Endothelial cell of umbilical vein (primary cell): ENCODE measurements at regions not wholly inside any gene's neighbourhood (a gene's known extent, or its start where the extent isn't known, plus 50 kb on each side); places are given as distances from the start of the nearest gene placed in this dataset.

Source experiments
- BruUV-seq: library from RNA; stranded (reverse); fragments of 400-500 nt; replicated peaks from 2 replicates; lab custom pipeline; 2021; lab: Mats Ljungman, UMichigan
- CTCF ChIA-PET: fragments of 300-600, 350-600 bp; sonication (Branson Sonifier 250); formaldehyde crosslinking; loops from one replicate; lab custom pipeline; 2021; ENCODE audit warnings: antibody characterized with exemption, inconsistent platforms; lab: Charles Lee
- POLR2A ChIA-PET: fragments of 300-600, 350-600 bp; sonication (Branson Sonifier 250); formaldehyde crosslinking; loops from one replicate; lab custom pipeline; 2021; ENCODE audit warnings: antibody characterized with exemption, inconsistent platforms; lab: Charles Lee
- DNase-seq: peaks from one replicate; pipeline ENCODE4 v3.0.0-alpha.2; 2011; ENCODE audit warnings: low read depth, low spot score
- FAIRE-seq: peaks from 2 replicates; lab custom pipeline; 2011; peaks lifted over from hg19 to GRCh38; lab: Jason Lieb, UNC
- H2AFZ ChIP-seq: 2 replicates; pipeline ENCODE4 v1.6.0; 2012; ENCODE audit warnings: low read depth, low read length, control low read depth, inconsistent platforms
- H3K27ac ChIP-seq: 2 replicates; pipeline ENCODE4 v1.5.1; 2011; ENCODE audit warnings: low read depth, mild to moderate bottlenecking, control low read depth, low read length, moderate library complexity; ENCODE audit not compliant: insufficient read depth
- H3K27me3 ChIP-seq, 2 experiments: 2 replicates each; pipeline versions ENCODE4 v1.6.0 to v1.6.1; 2011; ENCODE audit warnings: low read length in 2 of 2, mixed read lengths in 1 of 2; ENCODE audit not compliant: control insufficient read depth in 2 of 2, insufficient read depth in 2 of 2
- H3K36me3 ChIP-seq, 2 experiments: 2 replicates in 1 of 2; 3 replicates in 1 of 2; pipeline ENCODE4 v1.5.1; 2011; ENCODE audit warnings: low read length in 2 of 2, mild to moderate bottlenecking in 1 of 2, moderate library complexity in 1 of 2; ENCODE audit not compliant: control insufficient read depth in 2 of 2, insufficient read depth in 2 of 2; ENCODE audit errors: extremely low read depth in 1 of 2
- H3K4me1 ChIP-seq: 3 replicates; pipeline ENCODE4 v1.5.1; 2011; ENCODE audit warnings: mild to moderate bottlenecking, low read length; ENCODE audit not compliant: control insufficient read depth, insufficient read depth; ENCODE audit errors: extremely low read depth
- H3K4me2 ChIP-seq: 2 replicates; pipeline ENCODE4 v1.6.1; 2011; ENCODE audit warnings: low read length, control low read depth, mixed read lengths; ENCODE audit not compliant: insufficient read depth
- H3K4me3 ChIP-seq, 3 experiments: fragments of 200-600 bp in 1 of 3; sonication (generic), shearing (Covaris generic) in 1 of 3; replicated peaks in 1 of 3; 2 replicates each; pipeline ENCODE4 v1.5.1; 2011 to 2016; ENCODE audit warnings: control low read depth in 3 of 3, low read length in 3 of 3, mild to moderate bottlenecking in 2 of 3, inconsistent platforms in 1 of 3, low read depth in 1 of 3, moderate library complexity in 1 of 3; ENCODE audit not compliant: insufficient read depth in 1 of 3
- H3K79me2 ChIP-seq: 2 replicates; pipeline ENCODE4 v1.6.0; 2012; ENCODE audit warnings: low read length, inconsistent platforms; ENCODE audit not compliant: control insufficient read depth, insufficient read depth
- H3K9ac ChIP-seq: replicated peaks from 2 replicates; pipeline ENCODE3; 2011; ENCODE audit warnings: low read length, control low read depth; ENCODE audit not compliant: insufficient read depth; ENCODE audit errors: extremely low read depth
- H3K9me1 ChIP-seq: replicated peaks from 3 replicates; pipeline ENCODE4 v1.6.0; 2011; ENCODE audit warnings: mild to moderate bottlenecking, low read length; ENCODE audit not compliant: control insufficient read depth, insufficient read depth; ENCODE audit errors: extremely low read depth
- H3K9me3 ChIP-seq: replicated peaks from 2 replicates; pipeline ENCODE4 v1.5.1; 2012; ENCODE audit warnings: low read length, inconsistent platforms; ENCODE audit not compliant: control insufficient read depth, insufficient read depth
- H4K20me1 ChIP-seq: replicated peaks from 2 replicates; pipeline ENCODE3; 2011; ENCODE audit warnings: mild to moderate bottlenecking, low read length; ENCODE audit not compliant: control insufficient read depth, insufficient read depth; ENCODE audit errors: extremely low read depth
- CTCF ChIP-seq, 2 donors: IDR thresholded peaks; 1 replicate in 1 of 2; 2 replicates in 1 of 2; pipeline ENCODE4 v1.5.1; 2011; ENCODE audit warnings: low read length in 2 of 2, mild to moderate bottlenecking in 2 of 2, moderate library complexity in 2 of 2, control low read depth in 1 of 2, inconsistent platforms in 1 of 2, low read depth in 1 of 2; ENCODE audit not compliant: insufficient read depth in 1 of 2; ENCODE audit errors: extremely low read depth in 1 of 2
- EZH2 ChIP-seq: IDR thresholded peaks from 2 replicates; pipeline ENCODE4 v1.6.1; 2012; ENCODE audit warnings: borderline replicate concordance, low read depth, mild to moderate bottlenecking, moderate library complexity, low read length, inconsistent platforms; ENCODE audit not compliant: severe bottlenecking
- FOS ChIP-seq: IDR thresholded peaks from 2 replicates; pipeline ENCODE4 v1.6.1; 2011; ENCODE audit warnings: mild to moderate bottlenecking, low read length, moderate library complexity, borderline replicate concordance; ENCODE audit not compliant: insufficient read depth
- GATA2 ChIP-seq: IDR thresholded peaks from 2 replicates; pipeline ENCODE4 v1.7.0; 2011; ENCODE audit warnings: low read depth, mild to moderate bottlenecking, moderate library complexity, mixed read lengths, low read length; ENCODE audit not compliant: insufficient read length, insufficient read depth
- JUN ChIP-seq: IDR thresholded peaks from 2 replicates; pipeline ENCODE4 v1.6.1; 2011; ENCODE audit warnings: borderline replicate concordance, low read depth; ENCODE audit not compliant: insufficient read length, insufficient read depth
- MAX ChIP-seq: IDR thresholded peaks from 2 replicates; pipeline ENCODE4 v1.6.1; 2011; ENCODE audit not compliant: insufficient read depth, insufficient read length
- MYC ChIP-seq: IDR thresholded peaks from one replicate; pipeline ENCODE4 v1.6.1; 2011; ENCODE audit warnings: mild to moderate bottlenecking, low read depth, low read length
- POLR2A ChIP-seq: IDR thresholded peaks from 2 replicates; pipeline ENCODE4 v1.6.1; 2012; ENCODE audit warnings: low read depth, mild to moderate bottlenecking, control low read depth, low read length
- POLR2AphosphoS5 ChIP-seq: IDR thresholded peaks from 2 replicates; pipeline ENCODE4 v1.6.1; 2012; ENCODE audit warnings: low read depth, mild to moderate bottlenecking, control low read depth, low read length, moderate library complexity; ENCODE audit not compliant: insufficient read depth
- dilution Hi-C: fragments of 300-500 bp; cut with MboI; formaldehyde crosslinking; loops from one replicate; pipeline ENCODE4 v1.15.0; 2019; ENCODE audit warnings: low sequenced_read_pairs; ENCODE audit not compliant: extremely low pct_ligation_motif_present
- intact Hi-C: fragments of 100-400 bp; cut with micrococcal nuclease; formaldehyde crosslinking; loops from one replicate; pipeline ENCODE4 v1.10.0; 2022

- H3K79me2 ChIP-seq = no peaks in the 10 kb centered on the region
- intact Hi-C loops (no loop called here), dilution Hi-C loops (no loop called here)
- H3K9me3 ChIP-seq = no peaks in the 10 kb centered on the region
- POLR2A ChIA-PET = no interaction called here
- no peaks in the 10 kb centered on the region for H3K9me1 ChIP-seq
- no peaks in the 10 kb centered on the region for H4K20me1 ChIP-seq
- no peaks in the 10 kb centered on the region for H3K4me1 ChIP-seq
- DNase-seq (no peak), FAIRE-seq (no peak)
- no peak overlapping the region for H3K9ac ChIP-seq
- no peak overlapping the region for H3K4me3 ChIP-seq
- no peak for TF ChIP-seq MYC
- no peak for TF ChIP-seq GATA2
- no peak for TF ChIP-seq CTCF (IDR thresholded peaks at IDR 0.05; ENCODE audit: extremely low read depth in 1 of 2, insufficient read depth in 1 of 2, low read depth in 1 of 2, low read length in 2 of 2)
- TF ChIP-seq JUN = no peak
- TF ChIP-seq EZH2 = no peak
- TF ChIP-seq POLR2A = no peak
- TF ChIP-seq FOS = no peak
- no peak for TF ChIP-seq POLR2AphosphoS5
- no peak for TF ChIP-seq MAX
- CTCF ChIA-PET = no interaction called here
- H3K27ac ChIP-seq = no peak overlapping the region
- no peak overlapping the region for H2AFZ ChIP-seq
- no peaks in the 10 kb centered on the region for H3K27me3 ChIP-seq
- no peaks in the 10 kb centered on the region for H3K36me3 ChIP-seq
- BruUV-seq = no TSS peak
- H3K4me2 ChIP-seq = no peak overlapping the region
Observed at GRCh38 chr10:121051171-121051570, 200.0 kb downstream of the WDR11 start.
